ENCODE measurements at regions not wholly inside any gene's neighbourhood (a gene's known extent, or its start where the extent isn't known, plus 50 kb on each side); places are given as distances from the start of the nearest gene placed in this dataset.

- no peak overlapping the region for H3K4me2 ChIP-seq (ENCODE audit: low read depth, low read length, poor library complexity, severe bottlenecking)
- no peaks in the 10 kb centered on the region for H3K36me3 ChIP-seq (ENCODE audit: low read length)
- H3K9ac ChIP-seq (ENCODE audit: low read length): no peak overlapping the region
- no peaks in the 10 kb centered on the region for H4K20me1 ChIP-seq (ENCODE audit: low read depth, low read length)
- no peaks in the 10 kb centered on the region for H3K27me3 ChIP-seq (ENCODE audit: low read length)
- no peaks in the 10 kb centered on the region for H3K79me2 ChIP-seq (ENCODE audit: insufficient read depth, low read length)
- H3K4me3 ChIP-seq (ENCODE audit: insufficient read depth, low read length, poor library complexity, severe bottlenecking): no peak overlapping the region
- H3F3A ChIP-seq (ENCODE audit: insufficient read depth): no peaks in the 10 kb centered on the region
- no peak overlapping the region for H2AFZ ChIP-seq (ENCODE audit: low read depth, low read length, severe bottlenecking)
- no peak overlapping the region for H3K27ac ChIP-seq (ENCODE audit: low read depth, low read length)
- H3K9me2 ChIP-seq (replicated peaks; ENCODE audit: insufficient read depth, low read length): no peaks in the 10 kb centered on the region
- no peaks in the 10 kb centered on the region for H3K9me3 ChIP-seq (ENCODE audit: insufficient read depth, low read length)
- TF ChIP-seq CTCF (IDR thresholded peaks at IDR 0.05; ENCODE audit: insufficient read depth, low read length, poor library complexity, severe bottlenecking) (peak; percentile 51), EZH2phosphoT487 (conservative IDR thresholded peaks at IDR 0.05; ENCODE audit: low read length) (no peak)
These were observed 204.0 kb upstream of the NANOGP8 start for GRCh38 chr15:35289024-35289617.

GRCh38 chr15:35288580-35288979 is 203.5 kb upstream of the NANOGP8 start:
- no peak overlapping the region for H3K27ac ChIP-seq (ENCODE audit: low read depth, low read length)
- TF ChIP-seq EZH2phosphoT487 (conservative IDR thresholded peaks at IDR 0.05; ENCODE audit: low read length): no peak
- TF ChIP-seq CTCF (IDR thresholded peaks at IDR 0.05; ENCODE audit: insufficient read depth, low read length, poor library complexity, severe bottlenecking): no peak

GRCh38 chr15:35286721-35287120 is 201.6 kb upstream of the NANOGP8 start:
- no peaks in the 10 kb centered on the region for H3K9me3 ChIP-seq (ENCODE audit: insufficient read depth, low read length)
- no peaks in the 10 kb centered on the region for H3K9me2 ChIP-seq (replicated peaks; ENCODE audit: insufficient read depth, low read length)
- no peak overlapping the region for H3K4me3 ChIP-seq (ENCODE audit: insufficient read depth, low read length, poor library complexity, severe bottlenecking)
- H3K36me3 ChIP-seq (ENCODE audit: low read length): no peaks in the 10 kb centered on the region
- no peak for TF ChIP-seq CTCF (IDR thresholded peaks at IDR 0.05; ENCODE audit: insufficient read depth, low read length, poor library complexity, severe bottlenecking)
- no peaks in the 10 kb centered on the region for H3F3A ChIP-seq (ENCODE audit: insufficient read depth)
- no peak overlapping the region for H3K9ac ChIP-seq (ENCODE audit: low read length)
- H3K4me2 ChIP-seq (ENCODE audit: low read depth, low read length, poor library complexity, severe bottlenecking): no peak overlapping the region
- no peak overlapping the region for H2AFZ ChIP-seq (ENCODE audit: low read depth, low read length, severe bottlenecking)
- no peaks in the 10 kb centered on the region for H3K27me3 ChIP-seq (ENCODE audit: low read length)
- no peaks in the 10 kb centered on the region for H4K20me1 ChIP-seq (ENCODE audit: low read depth, low read length)
- H3K79me2 ChIP-seq (ENCODE audit: insufficient read depth, low read length): no peaks in the 10 kb centered on the region
- H3K27ac ChIP-seq (ENCODE audit: low read depth, low read length): no peak overlapping the region

More at GRCh38 chr15:35288580-35288979, 203.5 kb upstream of the NANOGP8 start:
- no peaks in the 10 kb centered on the region for H3K36me3 ChIP-seq (ENCODE audit: low read length)
- no peaks in the 10 kb centered on the region for H3F3A ChIP-seq (ENCODE audit: insufficient read depth)
- no peak overlapping the region for H3K4me2 ChIP-seq (ENCODE audit: low read depth, low read length, poor library complexity, severe bottlenecking)
- no peaks in the 10 kb centered on the region for H4K20me1 ChIP-seq (ENCODE audit: low read depth, low read length)
- no peak overlapping the region for H3K4me3 ChIP-seq (ENCODE audit: insufficient read depth, low read length, poor library complexity, severe bottlenecking)
- H3K9ac ChIP-seq (ENCODE audit: low read length): no peak overlapping the region
- no peaks in the 10 kb centered on the region for H3K79me2 ChIP-seq (ENCODE audit: insufficient read depth, low read length)
- H3K27me3 ChIP-seq (ENCODE audit: low read length): no peaks in the 10 kb centered on the region
- no peak overlapping the region for H2AFZ ChIP-seq (ENCODE audit: low read depth, low read length, severe bottlenecking)
- no peaks in the 10 kb centered on the region for H3K9me3 ChIP-seq (ENCODE audit: insufficient read depth, low read length)
- H3K9me2 ChIP-seq (replicated peaks; ENCODE audit: insufficient read depth, low read length): no peaks in the 10 kb centered on the region

Data from SU-DHL-6 (cell line).